Lung (tissue), 11 donors: ENCODE measurements at regions not wholly inside any gene's neighbourhood (a gene's known extent, or its start where the extent isn't known, plus 50 kb on each side); places are given as distances from the start of the nearest gene placed in this dataset.
"Not testable (repeated sequence)": the region's sequence is repeated elsewhere in the genome, so short reads cannot be mapped to it uniquely, and the experiment has no call there.

Experiments used
- ATAC-seq: fragments of 200-7000 bp; cut with Tn5 transposase; one replicate; pipeline ENCODE4 v1.9.1; 2020; ENCODE audit warnings: moderate number of reproducible peaks; ENCODE audit not compliant: insufficient read depth, low FRiP score
- DNase-seq, 3 donors: peaks; one replicate each; pipeline ENCODE4 v3.0.0-alpha.2; 2013 to 2017
- H3K27ac ChIP-seq, 2 donors: one replicate each; pipeline ENCODE4 v1.5.1; 2013; ENCODE audit warnings: mild to moderate bottlenecking in 2 of 2, moderate library complexity in 2 of 2, control low read depth in 1 of 2, inconsistent platforms in 1 of 2, low read depth in 1 of 2, low read length in 1 of 2
- H3K27me3 ChIP-seq, 3 donors: one replicate each; pipeline ENCODE4 v1.5.1; 2013; ENCODE audit warnings: low read length in 2 of 3; ENCODE audit not compliant: control insufficient read depth in 3 of 3, insufficient read depth in 3 of 3
- H3K36me3 ChIP-seq, 4 donors: one replicate each; pipeline ENCODE4 v1.5.1; 2013; ENCODE audit warnings: low read length in 4 of 4, mild to moderate bottlenecking in 1 of 4, moderate library complexity in 1 of 4; ENCODE audit not compliant: control insufficient read depth in 4 of 4, insufficient read depth in 4 of 4
- H3K4me1 ChIP-seq, 5 donors: one replicate each; pipeline ENCODE4 v1.5.1; 2013; ENCODE audit warnings: low read length in 5 of 5, mild to moderate bottlenecking in 2 of 5, moderate library complexity in 1 of 5; ENCODE audit not compliant: control insufficient read depth in 5 of 5, insufficient read depth in 5 of 5
- H3K4me3 ChIP-seq: one replicate; pipeline ENCODE4 v1.5.1; 2013; ENCODE audit warnings: mild to moderate bottlenecking, control low read depth, moderate library complexity
- H3K9ac ChIP-seq, 2 donors: one replicate each; pipeline ENCODE4 v1.5.1; 2013; ENCODE audit warnings: low read length in 2 of 2, control low read depth in 1 of 2; ENCODE audit not compliant: insufficient read depth in 1 of 2
- H3K9me3 ChIP-seq, 4 donors: one replicate each; pipeline ENCODE4 v1.5.1; 2013; ENCODE audit warnings: low read length in 3 of 4, mild to moderate bottlenecking in 1 of 4, moderate library complexity in 1 of 4; ENCODE audit not compliant: control insufficient read depth in 4 of 4, insufficient read depth in 3 of 4
- CTCF ChIP-seq: IDR thresholded peaks from 2 replicates; pipeline ENCODE4 v1.5.1; 2012; ENCODE audit warnings: mild to moderate bottlenecking; ENCODE audit errors: control extremely low read depth, extremely low read depth
- WGBS, 2 donors: extraction: QIAGEN DNeasy Blood & Tissue Kit; methylation state at CpG; one replicate each; pipeline ENCODE4 v1.1.7; 2013; 5-methylcytosine and 5-hydroxymethylcytosine counted together
- donor health status: control.
- donor health status: control.
- donor health status: Bipolar disorder and iron deficiency.
- donor health status: healthy.
- donor health status: DM: yes; HTN: yes; CAD: no.

- no peak for ATAC-seq
- no peak for DNase-seq
- no peaks in the 10 kb centered on the region for H3K36me3 ChIP-seq
- no peak overlapping the region for H3K4me3 ChIP-seq
- H3K27ac ChIP-seq = no peak overlapping the region
- TF ChIP-seq CTCF = no peak
- no peaks in the 10 kb centered on the region for H3K4me1 ChIP-seq
- H3K9ac ChIP-seq = no peak overlapping the region
- peaks cover 0 to 6% (median 3%) of the 10 kb centered on the region in 4 donors for H3K9me3 ChIP-seq
- WGBS, 2 donors = 55 to 61% methylated on average over 3 of the region's 3 CpGs
- H3K27me3 ChIP-seq = no peaks in the 10 kb centered on the region
Observed at GRCh38 chr2:4791488-4791887, 900.7 kb upstream of the SOX11 start.

- H3K9me3 ChIP-seq = peaks cover 0 to 7% (median 3%) of the 10 kb centered on the region in 4 donors
- no peak for TF ChIP-seq CTCF
- no peak for ATAC-seq
- H3K36me3 ChIP-seq = no peaks in the 10 kb centered on the region
- no peak overlapping the region for H3K27ac ChIP-seq
- no peak overlapping the region for H3K9ac ChIP-seq
- no peaks in the 10 kb centered on the region for H3K27me3 ChIP-seq
- H3K4me1 ChIP-seq = no peaks in the 10 kb centered on the region
- H3K4me3 ChIP-seq = no peak overlapping the region
- no peak for DNase-seq
Observed at GRCh38 chr2:4792126-4792525, 900.1 kb upstream of the SOX11 start.

- H3K4me3 ChIP-seq = no peak overlapping the region
- TF ChIP-seq CTCF = no peak
- no peaks in the 10 kb centered on the region for H3K36me3 ChIP-seq
- no peaks in the 10 kb centered on the region for H3K4me1 ChIP-seq
- H3K27me3 ChIP-seq = no peaks in the 10 kb centered on the region
- ATAC-seq (no peak), DNase-seq (no peak)
- no peak overlapping the region for H3K27ac ChIP-seq
- WGBS, 2 donors = 67 to 68% methylated on average over 2 of the region's 2 CpGs
- H3K9me3 ChIP-seq = peaks cover 0 to 2% (median 0%) of the 10 kb centered on the region in 4 donors
- H3K9ac ChIP-seq = no peak overlapping the region
Observed at GRCh38 chr2:4803396-4803795, 888.8 kb upstream of the SOX11 start.

- not testable (repeated sequence) for H3K4me1 ChIP-seq, H3K9me3 ChIP-seq, ATAC-seq, H3K27ac ChIP-seq, H3K4me3 ChIP-seq, DNase-seq, H3K9ac ChIP-seq, H3K36me3 ChIP-seq, H3K27me3 ChIP-seq
Observed at GRCh38 chr2:4814137-4814536, 878.0 kb upstream of the SOX11 start.
